GM03348 (cell line): ENCODE measurements at regions not wholly inside any gene's neighbourhood (a gene's known extent, or its start where the extent isn't known, plus 50 kb on each side); places are given as distances from the start of the nearest gene placed in this dataset.
"Not testable (repeated sequence)": the region's sequence is repeated elsewhere in the genome, so short reads cannot be mapped to it uniquely, and the experiment has no call there.

Source experiments
- DNase-seq: peaks from one replicate; pipeline ENCODE4 v3.0.0; 2012; ENCODE audit warnings: low spot score

DNA sequence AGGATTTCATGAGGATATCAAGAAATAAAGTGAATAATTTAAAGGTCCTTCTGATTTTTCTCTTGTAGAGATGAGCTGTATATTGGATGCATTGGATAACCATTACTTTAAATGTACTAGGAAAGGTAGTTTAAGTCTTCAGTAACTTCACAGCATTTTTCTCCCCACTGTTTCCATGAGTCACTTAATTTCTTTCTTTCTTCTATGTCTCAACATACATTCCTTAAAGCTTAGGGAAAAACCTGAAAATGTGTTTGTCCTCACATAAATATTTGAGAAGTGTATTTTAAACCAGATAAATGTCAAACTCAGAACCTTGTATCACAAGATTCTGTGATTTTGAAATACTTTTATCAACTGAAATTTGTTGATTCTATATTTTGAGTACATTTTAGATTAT, 1970.2 kb upstream of the FLRT2 start:
- DNase-seq = no peak

DNA sequence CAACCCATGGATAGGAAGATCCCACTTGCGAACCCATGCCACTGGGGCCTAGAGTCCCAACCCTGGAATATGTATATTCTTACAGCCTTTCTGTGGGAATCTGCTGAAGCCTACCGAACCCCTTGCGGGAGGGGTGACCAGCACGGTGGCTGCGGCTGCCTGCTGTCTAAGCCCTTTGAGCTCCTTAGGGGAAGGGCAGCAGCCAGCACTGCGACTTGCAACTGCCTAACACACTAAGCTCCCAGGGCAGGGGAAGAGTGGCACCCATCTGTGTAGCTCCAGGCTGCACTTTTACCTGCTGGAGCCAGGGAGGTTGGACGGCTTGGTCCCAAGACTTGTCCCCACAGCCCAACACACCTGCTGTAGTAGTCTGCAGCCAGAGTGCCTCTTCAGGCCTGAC, 1968.7 kb upstream of the FLRT2 start:
- no peak for DNase-seq

DNA sequence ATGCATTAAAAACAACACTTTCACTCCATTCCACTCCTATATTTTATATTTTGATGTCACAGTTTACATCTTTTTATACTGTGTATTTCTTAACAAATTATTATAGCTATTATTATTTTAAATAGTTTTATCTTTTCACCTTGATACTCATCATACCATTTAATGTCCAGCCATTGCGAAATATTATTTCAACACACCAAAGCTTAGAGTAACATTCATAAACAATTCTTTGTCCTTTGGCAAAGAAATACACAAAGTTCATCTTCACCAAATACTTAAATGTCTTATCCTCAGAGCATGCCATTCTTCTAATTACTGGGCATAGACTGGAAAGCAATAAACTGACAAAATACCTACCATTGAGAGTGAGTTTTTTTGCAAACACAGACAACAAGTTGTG, 1963.4 kb upstream of the FLRT2 start:
- no peak for DNase-seq

DNA sequence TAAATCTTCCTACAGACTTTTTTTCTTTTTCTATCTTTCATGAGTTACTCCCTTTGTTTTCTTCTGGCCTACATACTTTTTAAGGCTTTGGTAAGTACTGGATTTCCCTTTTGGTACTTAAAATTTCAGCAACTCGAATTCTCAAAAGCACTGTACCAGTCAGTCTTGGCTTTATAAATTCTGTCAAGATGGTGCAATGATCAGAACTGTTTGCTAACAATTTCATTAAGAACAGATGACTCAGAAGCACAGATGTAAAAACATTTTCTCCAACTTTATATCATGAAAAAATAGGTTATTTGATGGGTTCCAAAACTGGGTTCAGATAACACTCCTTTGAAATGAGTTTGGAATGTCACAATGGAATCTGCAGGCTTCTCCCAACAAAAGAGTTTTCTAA, 1961.8 kb upstream of the FLRT2 start:
- DNase-seq = no peak

DNA sequence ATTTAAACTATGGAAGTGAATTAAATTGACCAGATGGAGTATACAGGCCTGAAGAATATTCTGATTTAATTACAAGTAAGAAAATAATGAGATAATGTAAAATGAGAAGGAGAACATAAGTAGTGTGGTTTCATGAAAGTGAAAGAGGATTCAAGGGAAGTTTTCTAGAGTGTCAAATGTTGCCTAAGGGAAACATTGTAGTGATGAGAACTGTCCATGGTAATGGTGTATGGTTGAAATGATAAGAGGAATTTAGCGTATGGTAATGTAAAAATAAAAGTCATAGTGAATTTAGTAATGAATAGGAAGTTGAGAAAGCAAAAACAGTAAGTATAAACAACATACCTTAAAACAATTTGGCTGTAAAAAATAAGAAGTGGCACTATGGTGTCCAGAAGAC, 1954.6 kb upstream of the FLRT2 start:
- DNase-seq = no peak

DNA sequence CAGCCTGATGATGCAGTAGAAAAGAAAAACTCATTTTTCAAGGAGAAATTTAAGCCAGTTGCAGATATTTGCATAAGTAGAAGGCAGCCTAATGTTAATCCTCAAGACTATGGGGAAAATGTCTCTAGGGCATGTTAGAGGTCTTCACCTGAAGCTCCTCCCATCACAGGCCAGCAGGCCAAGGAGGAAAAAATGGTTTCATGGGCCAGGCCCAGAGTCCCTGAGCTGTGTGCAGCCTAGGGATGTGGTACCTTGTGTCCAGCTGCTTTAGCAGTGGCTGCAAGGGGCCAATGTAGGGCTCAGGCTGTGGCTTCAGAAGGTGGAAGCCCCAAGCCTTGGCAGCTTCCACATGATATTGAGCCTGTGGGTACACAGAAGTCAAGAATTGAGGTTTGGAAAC, 1946.7 kb upstream of the FLRT2 start:
- DNase-seq = no peak

DNA sequence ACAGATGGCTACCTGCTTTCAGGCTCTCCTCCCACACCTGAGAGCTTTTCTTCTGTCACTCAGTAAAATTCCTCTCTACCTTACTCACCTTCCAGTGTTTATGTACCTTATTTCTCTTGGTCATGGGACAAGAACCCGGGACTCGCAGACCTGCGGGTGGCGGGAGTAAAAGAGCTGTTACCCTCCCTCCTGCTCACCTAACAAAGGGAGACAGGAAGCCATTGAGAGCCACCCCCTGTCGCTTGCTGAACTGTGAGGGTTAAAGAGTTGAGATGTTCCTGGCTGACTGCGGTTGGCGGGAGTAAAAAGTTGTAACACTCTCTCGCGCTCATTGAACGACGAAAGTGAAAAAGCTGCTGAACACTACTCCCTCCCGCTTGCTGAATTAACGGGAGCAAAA, 1935.1 kb upstream of the FLRT2 start:
- no peak for DNase-seq

DNA sequence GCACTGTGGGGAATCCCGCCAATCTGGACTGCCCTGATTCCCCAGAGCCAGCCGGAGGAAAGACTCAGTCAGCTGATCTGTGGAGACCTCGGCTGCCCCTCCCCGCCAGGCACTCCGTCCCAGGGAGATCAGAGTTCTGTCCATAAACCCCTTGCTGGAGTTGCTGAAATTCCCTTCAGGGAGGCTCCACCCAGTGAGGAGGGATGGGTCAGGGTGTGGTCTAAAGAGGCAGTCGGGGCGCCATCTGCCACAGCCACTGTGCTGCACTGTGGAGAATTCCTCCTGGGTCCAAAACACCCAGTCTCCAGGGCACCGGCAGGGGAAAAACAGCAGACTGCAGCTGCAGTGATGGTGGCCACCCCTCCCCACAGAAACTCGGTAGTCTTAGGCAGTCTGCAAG, 1922.3 kb upstream of the FLRT2 start:
- DNase-seq = no peak

DNA sequence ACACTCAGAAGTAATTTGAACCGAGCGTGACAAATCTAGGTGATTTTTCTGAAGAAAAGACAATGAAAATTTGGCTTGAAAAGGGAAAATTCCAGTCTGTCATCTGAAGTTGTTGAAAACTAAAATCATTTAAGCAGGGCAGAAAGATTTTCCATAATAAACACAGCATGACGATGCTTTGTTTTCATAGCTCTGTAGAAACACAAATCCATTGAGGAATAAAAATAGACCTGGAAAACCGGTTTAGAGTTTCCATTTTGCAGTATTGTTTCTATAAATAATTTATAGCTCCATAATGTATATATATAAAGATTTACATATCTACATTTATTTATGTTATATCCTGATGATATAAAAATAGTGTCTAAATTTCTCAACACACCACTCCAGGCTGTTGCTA, 1918.5 kb upstream of the FLRT2 start:
- DNase-seq = no peak

DNA sequence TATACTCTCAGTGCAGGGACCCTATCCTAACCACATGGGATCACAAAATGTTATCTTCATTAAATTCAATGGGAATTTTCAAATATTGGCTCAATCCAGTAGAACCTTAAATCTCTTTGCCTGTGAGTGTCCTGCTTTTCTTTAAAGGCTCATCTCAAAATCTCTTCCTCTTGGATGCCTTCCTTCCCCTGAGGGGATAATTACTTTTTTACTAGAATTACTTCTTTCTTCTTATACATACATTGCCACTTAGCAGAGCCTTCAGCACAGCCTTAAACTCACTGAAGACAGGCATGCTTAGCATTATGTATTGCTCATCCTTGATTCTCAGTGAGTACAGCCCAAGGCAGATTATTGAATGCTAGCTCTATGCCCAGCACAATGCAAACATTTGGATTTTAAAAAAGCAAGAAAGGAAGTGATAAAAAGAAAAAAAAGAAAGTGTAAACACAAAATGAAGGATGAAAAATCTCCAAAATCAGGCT, 1918.0 kb upstream of the FLRT2 start:
- DNase-seq = no peak

DNA sequence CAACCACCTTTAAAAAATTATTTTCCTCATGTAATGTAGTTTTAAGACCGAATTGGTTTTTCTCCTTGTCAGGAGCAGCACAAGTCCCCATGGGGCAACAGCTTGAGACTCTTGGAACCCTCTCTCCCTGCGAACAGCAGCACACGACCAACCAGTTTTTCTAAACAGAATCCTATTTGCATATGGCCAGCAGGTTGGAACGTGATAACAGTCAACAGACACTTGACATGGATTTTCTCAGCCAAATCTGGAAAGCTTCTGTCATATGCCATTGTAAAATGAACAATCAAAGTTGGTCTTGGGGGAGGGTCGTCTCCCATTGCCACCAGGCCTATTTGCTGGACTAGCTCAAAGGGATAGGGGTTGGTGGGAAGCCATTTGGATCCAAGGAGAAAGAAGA, 1915.0 kb upstream of the FLRT2 start:
- no peak for DNase-seq

DNA sequence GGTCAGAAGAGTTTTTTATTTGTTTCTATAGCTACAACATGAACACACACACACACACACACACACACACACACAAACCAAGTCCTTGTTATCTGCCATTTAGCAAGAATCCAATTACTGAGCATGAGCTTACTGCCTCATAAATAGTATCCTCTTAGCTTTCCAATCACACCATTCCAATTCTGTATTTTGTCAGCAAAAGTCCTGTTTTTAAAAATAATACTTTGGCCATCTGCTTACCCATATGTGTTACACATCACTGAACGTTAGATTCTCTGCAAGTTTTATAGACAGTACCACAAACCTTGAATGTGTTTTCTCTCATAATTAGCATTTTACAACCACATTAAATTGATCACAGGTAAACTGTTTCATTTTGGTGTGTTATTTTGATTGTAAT, 1905.4 kb upstream of the FLRT2 start:
- no peak for DNase-seq

DNA sequence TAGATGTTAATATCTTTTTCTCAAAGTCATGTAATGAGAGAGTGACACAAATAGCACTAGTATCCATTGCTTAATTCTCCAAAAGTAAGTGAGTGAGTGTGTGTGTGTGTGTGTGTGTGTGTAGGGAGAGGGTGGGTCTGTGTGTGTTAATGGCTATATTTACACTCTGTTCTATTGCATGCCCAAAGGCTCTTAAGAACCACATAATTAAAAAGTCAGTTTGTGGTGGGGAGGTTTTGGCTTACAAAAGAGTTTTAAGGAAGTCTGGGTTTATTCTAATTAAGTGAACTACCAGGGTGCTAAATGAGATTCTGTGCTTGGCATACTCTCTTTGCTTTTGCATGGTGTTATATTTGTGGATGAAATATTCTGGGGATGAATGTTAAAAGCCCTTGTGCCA, 1897.6 kb upstream of the FLRT2 start:
- no peak for DNase-seq

DNA sequence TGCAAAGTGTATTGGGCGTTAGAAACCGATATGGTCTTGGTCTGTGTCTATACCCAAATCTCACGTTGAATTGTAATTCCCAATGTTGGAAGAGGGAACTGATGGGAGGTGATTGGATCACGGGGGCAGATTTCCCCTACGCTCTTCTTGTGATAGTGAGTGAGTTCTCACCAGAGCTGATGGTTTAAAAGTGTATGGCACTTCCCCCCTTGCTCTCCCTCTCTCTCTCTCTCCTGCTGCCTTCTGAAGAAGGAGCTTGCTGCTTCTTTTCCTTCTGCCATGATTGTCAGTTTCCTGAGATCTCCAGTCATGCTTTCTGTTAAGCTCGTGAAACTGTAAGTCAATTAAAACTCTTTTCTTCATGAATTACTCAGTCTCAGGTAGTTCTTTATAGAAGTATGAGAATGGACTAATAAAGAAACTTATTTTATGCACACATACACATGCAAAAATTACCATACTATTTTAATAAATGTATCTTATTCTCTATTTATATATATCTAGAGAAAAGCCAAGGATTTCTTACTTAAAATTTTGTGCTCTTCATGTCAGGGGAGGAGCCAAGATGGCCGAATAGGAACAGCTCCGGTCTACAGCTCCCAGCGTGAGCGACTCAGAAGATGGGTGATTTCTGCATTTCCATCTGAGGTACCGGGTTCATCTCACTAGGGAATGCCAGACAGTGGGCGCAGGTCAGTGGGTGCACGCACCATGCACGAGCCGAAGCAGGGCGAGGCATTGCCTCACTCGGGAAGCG, 1891.0 kb upstream of the FLRT2 start:
- no peak for DNase-seq

DNA sequence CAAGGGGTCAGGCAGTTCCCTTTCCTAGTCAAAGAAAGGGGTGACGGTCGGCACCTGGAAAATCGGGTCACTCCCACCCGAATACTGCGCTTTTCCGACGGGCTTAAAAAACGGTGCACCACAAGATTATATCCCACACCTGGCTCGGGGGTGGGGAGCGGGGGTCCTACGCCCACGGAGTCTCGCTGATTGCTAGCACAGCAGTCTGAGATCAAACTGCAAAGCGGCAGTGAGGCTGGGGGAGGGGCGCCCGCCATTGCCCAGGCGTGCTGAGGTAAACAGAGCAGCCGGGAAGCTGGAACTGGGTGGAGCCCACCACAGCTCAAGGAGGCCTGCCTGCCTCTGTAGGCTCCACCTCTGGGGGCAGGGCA, 1890.5 kb upstream of the FLRT2 start:
- not testable (repeated sequence) for DNase-seq

DNA sequence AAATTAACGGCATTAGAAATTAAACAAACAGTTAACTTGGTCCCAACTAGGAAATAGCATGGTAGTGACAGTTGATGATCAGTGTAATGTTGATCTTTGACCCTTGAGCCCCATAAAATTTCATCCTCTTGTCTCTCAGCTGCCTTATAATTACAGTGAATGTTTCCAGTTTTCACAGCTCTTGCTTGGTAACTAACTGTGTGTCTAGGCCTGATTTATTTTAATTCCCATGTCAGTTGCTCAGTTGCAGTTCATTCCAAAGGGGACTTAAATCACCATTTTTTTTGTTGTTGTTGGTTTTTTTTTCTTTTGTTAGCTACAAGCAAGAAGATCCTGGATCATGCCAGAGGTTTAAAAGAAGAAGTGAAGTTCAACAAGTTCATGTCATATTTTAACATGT, 1883.7 kb upstream of the FLRT2 start:
- DNase-seq = no peak

DNA sequence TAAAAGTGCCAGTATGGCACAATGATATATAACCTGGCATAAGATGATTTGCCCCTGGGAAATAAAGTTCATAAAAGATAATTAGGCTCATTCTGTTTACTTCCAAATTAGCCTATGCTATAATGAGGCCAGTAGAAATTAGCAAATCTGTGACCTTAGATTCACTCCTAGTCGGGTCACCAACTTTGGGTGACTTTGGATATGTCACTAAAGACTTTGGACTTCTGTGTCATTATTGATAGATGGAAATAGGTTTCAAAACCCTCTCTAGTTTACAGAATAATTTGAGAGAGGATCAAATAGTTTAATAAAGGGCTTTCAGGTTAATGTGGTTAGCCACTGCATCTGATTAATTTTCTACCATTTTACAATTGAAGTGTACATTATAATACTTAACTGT, 1869.3 kb upstream of the FLRT2 start:
- DNase-seq = no peak

DNA sequence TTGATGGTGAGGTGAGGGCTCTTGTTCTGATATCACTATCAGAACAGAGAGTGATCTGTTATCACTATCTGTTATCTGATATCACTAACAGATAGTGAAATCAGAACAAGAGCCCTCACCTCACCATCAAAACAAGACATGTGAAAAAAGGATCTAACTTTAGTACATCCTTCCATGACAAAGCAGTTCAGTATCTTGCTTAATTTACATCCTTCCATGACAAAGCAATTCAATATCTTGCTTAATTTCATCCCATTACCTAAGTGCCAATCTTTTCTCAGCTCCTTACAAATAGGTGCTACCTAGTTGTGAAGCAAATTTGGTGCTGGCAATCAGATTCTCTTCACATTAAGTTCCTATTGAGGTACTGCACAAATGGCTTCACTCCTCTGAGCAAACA, 1865.6 kb upstream of the FLRT2 start:
- no peak for DNase-seq

DNA sequence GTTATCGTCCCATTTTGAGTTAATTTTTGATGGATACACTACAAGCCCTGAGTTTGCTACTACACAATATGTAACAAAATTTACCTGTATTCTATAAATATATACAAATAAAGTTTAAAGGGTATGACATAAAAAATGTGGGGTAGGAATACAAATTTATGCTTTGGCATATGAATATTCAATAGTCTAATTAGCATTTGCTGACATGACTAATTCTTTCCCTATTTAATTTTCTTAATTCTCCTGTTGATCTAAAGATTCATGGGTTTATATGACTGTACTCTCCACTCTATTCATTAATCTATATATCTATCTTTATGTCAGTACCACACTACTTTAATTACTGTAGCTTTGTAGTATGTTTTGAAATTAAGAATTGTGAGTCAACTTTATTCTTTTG, 1840.7 kb upstream of the FLRT2 start:
- no peak for DNase-seq

DNA sequence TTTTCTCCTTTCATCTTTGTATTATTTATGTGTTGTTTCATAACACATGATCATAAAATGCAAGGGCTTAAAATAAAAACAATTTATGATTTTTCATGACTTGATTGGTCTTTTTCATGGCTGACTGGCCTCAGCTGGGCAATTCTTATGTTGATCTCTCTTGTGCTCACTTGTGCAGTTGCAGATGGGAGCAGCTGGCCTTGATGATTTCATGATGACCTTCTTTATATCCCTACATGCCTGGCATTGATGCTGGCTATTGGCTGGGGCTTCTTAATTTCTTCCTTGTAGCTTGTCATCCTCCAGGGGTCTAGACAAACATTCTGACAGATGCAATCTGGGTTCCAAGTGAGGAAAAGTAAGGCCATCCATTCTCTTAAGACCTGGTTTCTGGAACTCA, 1832.8 kb upstream of the FLRT2 start:
- no peak for DNase-seq

DNA sequence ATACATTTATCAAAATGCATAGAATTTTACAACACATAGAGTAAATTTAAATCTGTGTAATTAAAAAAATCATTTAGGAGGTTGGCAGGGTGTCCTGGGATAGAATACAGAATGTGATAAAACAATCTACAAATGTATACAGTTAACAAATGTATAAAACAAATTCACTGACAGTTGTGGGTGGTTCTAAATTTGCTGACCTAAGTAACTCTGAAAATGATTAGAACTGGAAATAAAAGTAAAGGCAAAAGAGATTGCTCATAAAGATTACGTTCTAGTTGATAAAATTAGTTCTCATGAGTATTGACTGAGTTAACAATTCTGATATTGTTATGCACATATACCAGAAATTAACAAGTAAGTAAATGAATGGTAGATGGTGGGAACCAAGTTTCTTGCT, 1827.3 kb upstream of the FLRT2 start:
- DNase-seq = no peak

DNA sequence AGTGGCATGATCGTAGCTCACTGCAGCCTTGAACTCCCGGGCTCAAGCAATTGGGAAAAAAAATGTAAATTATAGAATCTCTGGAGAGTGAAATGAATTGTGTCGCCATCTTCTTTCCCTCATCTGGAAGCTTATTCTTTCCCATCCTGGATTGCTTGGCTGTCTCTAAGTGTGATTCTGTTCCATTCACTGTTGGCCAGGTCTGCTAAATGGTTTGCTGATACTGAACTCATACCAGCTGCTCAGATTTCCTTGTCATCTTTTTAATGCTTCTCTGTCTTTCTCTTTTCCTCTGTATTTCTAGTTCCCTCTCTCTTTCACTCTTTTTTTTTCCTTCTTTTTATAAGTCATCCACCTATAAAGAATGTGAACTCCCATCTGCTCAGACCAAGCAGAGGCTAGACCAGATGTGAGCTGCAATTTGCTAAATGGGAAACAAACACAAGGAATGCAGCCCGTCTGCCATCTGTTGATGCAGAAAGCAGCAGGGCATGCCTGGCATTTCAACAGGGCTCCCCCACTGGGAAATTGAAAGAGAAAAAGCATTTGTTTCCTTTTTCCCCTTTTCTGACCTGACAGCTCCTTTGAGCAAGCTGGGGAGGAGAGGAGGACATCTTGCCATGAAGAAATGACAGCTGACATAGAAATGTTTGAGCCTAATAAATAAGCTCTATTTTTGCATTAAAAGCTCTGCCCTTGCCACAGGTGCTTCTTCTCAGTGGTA, 1823.6 kb upstream of the FLRT2 start:
- no peak for DNase-seq

DNA sequence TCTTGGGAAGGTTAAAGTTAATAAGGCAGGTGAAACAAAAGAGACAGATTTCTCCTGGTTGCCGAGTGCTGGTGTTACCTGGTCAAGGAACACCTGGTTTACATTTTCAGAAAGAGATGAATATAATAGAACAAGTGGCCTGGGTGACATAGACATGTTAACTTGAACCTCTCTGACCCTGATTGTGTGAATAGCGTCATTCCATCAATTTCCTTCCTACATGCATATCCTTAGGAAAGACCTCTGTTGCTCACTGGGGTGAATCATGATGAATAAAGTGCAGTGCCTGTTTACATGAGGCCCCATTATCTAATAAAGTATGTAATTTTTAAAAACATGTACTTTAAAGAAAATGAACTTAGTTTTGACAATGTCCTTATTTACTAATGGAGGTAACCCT, 1822.9 kb upstream of the FLRT2 start:
- DNase-seq = no peak

DNA sequence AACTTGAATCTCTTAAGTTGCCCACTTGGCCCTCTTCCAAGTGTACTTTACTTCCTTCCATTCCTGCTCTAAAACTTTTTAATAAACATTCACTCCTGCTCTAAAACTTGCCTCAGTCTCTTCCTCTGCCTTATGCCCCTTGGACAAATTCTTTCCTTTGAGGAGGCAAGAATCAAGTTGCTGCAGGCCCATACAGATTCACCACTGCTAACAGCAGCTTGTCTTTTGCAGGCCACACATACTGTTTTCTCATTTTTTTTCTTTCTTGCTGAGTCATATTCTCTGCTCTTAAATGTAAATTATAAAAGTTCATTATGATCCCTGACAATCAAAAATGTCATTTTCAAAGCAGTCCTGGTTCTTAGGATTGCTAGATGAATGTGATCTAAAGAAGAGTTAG, 1820.8 kb upstream of the FLRT2 start:
- DNase-seq = no peak
